ENCODE measurements at regions not wholly inside any gene's neighbourhood (a gene's known extent, or its start where the extent isn't known, plus 50 kb on each side); places are given as distances from the start of the nearest gene placed in this dataset.

DNA sequence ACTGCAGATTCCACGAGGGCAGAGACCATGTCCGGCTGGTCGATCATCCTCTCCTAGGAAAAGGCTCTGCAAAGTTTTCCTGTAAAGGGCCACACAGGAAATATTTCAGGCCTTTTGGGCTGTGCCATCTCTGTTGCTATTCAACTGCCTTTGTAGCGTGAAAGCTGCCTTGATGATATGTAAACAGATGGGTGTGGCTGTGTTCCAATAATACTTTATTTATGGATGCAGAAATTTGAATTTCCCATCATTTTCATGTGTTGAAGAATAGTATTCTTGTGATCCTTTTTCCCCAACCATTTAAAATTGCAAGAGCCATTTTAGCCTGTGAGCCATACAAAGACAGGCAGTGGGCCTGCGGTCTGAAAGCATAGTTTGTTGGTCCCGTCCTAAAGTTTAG lies 950.7 kb upstream of the RBFOX1 start:
- TF ChIP-seq RAD21 (IDR thresholded peaks at IDR 0.05; ENCODE audit: low read length), result no peak
- no peak for TF ChIP-seq NFE2L2 (IDR thresholded peaks at IDR 0.05; ENCODE audit: low read depth, low read length)
- TF ChIP-seq POLR2A (IDR thresholded peaks at IDR 0.05; ENCODE audit: low read depth, low read length), result no peak
